Ramos (cell line): ENCODE measurements at regions not wholly inside any gene's neighbourhood (a gene's known extent, or its start where the extent isn't known, plus 50 kb on each side); places are given as distances from the start of the nearest gene placed in this dataset.

Experiments
- in situ Hi-C: fragments of 300-500 bp; cut with MboI; formaldehyde crosslinking; loops from one replicate; pipeline ENCODE4 v1.14.3; 2022; ENCODE audit warnings: low sequenced_read_pairs; ENCODE audit not compliant: unreplicated experiment

GRCh38 chr13:107374038-107374437 lies 806.1 kb upstream of the ARGLU1 start:
- in situ Hi-C loops, result no loop called here

GRCh38 chr13:107373551-107373950 lies 805.6 kb upstream of the ARGLU1 start:
- in situ Hi-C loops, result no loop called here

GRCh38 chr13:107370015-107370785 lies 802.3 kb upstream of the ARGLU1 start:
- in situ Hi-C loops, result no loop called here

GRCh38 chr13:107367258-107367657 lies 799.3 kb upstream of the ARGLU1 start:
- in situ Hi-C loops, result no loop called here

- in situ Hi-C loops, result no loop called here
Measured at GRCh38 chr13:107365466-107366215, 797.7 kb upstream of the ARGLU1 start.

- in situ Hi-C loops, result no loop called here
Measured at GRCh38 chr13:107364658-107365057, 796.7 kb upstream of the ARGLU1 start.

GRCh38 chr13:107361666-107362065 lies 793.7 kb upstream of the ARGLU1 start:
- in situ Hi-C loops, result no loop called here

GRCh38 chr13:107360010-107360409 lies 792.1 kb upstream of the ARGLU1 start:
- in situ Hi-C loops, result no loop called here

- in situ Hi-C loops, result no loop called here
Measured at GRCh38 chr13:107358866-107359265, 790.9 kb upstream of the ARGLU1 start.

GRCh38 chr13:107351305-107351704 lies 783.4 kb upstream of the ARGLU1 start:
- in situ Hi-C loops, result no loop called here

- in situ Hi-C loops, result no loop called here
Measured at GRCh38 chr13:107348925-107349324, 781.0 kb upstream of the ARGLU1 start.

- in situ Hi-C loops, result no loop called here
Measured at GRCh38 chr13:107348471-107348870, 780.5 kb upstream of the ARGLU1 start.

- in situ Hi-C loops, result no loop called here
Measured at GRCh38 chr13:107347641-107348369, 779.9 kb upstream of the ARGLU1 start.

GRCh38 chr13:107342747-107343146 lies 774.8 kb upstream of the ARGLU1 start:
- in situ Hi-C loops, result no loop called here

- in situ Hi-C loops, result no loop called here
Measured at GRCh38 chr13:107339209-107339608, 771.3 kb upstream of the ARGLU1 start.

GRCh38 chr13:107332188-107332587 lies 764.3 kb upstream of the ARGLU1 start:
- in situ Hi-C loops, result no loop called here

GRCh38 chr13:107331359-107331758 lies 763.4 kb upstream of the ARGLU1 start:
- in situ Hi-C loops, result no loop called here

GRCh38 chr13:107330484-107330883 lies 762.5 kb upstream of the ARGLU1 start:
- in situ Hi-C loops, result no loop called here

GRCh38 chr13:107329991-107330390 lies 762.1 kb upstream of the ARGLU1 start:
- in situ Hi-C loops, result no loop called here

- in situ Hi-C loops, result no loop called here
Measured at GRCh38 chr13:107324416-107325204, 756.7 kb upstream of the ARGLU1 start.
